ENCODE measurements at regions not wholly inside any gene's neighbourhood (a gene's known extent, or its start where the extent isn't known, plus 50 kb on each side); places are given as distances from the start of the nearest gene placed in this dataset.

DNA sequence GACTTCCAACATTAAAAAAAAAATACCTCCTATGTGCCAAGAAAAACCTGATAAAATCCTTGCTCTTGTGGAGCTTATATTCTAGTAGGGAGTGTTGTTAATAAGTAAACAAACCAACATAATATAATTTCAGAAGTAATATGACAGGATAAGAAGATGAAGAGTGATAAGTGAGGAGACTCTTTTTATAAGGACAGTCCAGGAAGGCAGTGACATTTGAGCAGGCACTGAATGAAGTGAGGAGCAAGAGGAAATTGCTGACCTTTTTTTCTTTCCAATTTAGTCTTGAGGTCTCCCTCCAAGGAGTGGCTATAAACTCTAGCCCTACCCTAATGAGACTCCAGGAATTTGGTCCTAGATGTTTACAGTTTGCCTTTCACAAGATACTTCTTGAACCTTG lies 715.7 kb downstream of the SLITRK1 start:
- no peak overlapping the region for H3K27ac ChIP-seq (ENCODE audit: low read depth in 2 of 2, low read length in 2 of 2)
- intact Hi-C loops (cut with DNase I), result no loop called here
- TF ChIP-seq, protein P1, sequence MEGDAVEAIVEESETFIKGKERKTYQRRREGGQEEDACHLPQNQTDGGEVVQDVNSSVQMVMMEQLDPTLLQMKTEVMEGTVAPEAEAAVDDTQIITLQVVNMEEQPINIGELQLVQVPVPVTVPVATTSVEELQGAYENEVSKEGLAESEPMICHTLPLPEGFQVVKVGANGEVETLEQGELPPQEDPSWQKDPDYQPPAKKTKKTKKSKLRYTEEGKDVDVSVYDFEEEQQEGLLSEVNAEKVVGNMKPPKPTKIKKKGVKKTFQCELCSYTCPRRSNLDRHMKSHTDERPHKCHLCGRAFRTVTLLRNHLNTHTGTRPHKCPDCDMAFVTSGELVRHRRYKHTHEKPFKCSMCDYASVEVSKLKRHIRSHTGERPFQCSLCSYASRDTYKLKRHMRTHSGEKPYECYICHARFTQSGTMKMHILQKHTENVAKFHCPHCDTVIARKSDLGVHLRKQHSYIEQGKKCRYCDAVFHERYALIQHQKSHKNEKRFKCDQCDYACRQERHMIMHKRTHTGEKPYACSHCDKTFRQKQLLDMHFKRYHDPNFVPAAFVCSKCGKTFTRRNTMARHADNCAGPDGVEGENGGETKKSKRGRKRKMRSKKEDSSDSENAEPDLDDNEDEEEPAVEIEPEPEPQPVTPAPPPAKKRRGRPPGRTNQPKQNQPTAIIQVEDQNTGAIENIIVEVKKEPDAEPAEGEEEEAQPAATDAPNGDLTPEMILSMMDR (IDR thresholded peaks at IDR 0.05; ENCODE audit: borderline replicate concordance, extremely low read depth, insufficient read depth), result no peak
- H3K27me3 ChIP-seq (ENCODE audit: control insufficient read depth, insufficient read depth, low read length), result no peaks in the 10 kb centered on the region
- DNase-seq, result no peak
- no peaks in the 10 kb centered on the region for H3K36me3 ChIP-seq (ENCODE audit: control insufficient read depth in 2 of 3, insufficient read depth in 3 of 3, low read length in 3 of 3)
- no peak overlapping the region for H3K9ac ChIP-seq (ENCODE audit: low read length in 3 of 3)
- FAIRE-seq, result no peak
- H3K4me1 ChIP-seq (ENCODE audit: control insufficient read depth in 2 of 3, insufficient read depth in 2 of 3, low read depth in 1 of 3, low read length in 3 of 3), result no peaks in the 10 kb centered on the region
- H3K9me3 ChIP-seq (ENCODE audit: control insufficient read depth in 2 of 3, insufficient read depth in 1 of 3, low read length in 3 of 3), result no peaks in the 10 kb centered on the region
- no peak overlapping the region for H3K4me3 ChIP-seq (ENCODE audit: low read length in 3 of 3)

DNA sequence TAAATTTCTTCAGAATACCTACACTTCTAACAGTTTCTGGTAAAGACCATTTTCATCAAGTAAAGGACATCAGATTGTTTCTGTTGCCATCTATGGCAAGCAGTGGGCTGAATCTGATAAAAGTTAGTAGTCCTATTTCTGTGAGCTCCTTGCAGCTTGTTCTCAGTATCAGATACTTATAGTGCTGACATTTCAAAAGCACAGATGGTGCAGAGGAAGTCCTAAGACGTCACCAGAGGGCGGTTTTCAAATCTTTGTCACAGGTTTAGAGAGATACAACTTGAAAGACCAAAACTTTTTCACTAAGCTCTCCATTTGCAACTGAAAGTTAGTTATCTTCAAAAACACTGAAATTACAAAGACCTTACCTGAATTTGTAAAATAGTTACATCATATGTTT lies 719.8 kb downstream of the SLITRK1 start:
- no peaks in the 10 kb centered on the region for H3K4me1 ChIP-seq (ENCODE audit: control insufficient read depth in 2 of 3, insufficient read depth in 2 of 3, low read depth in 1 of 3, low read length in 3 of 3)
- H3K27ac ChIP-seq (ENCODE audit: low read depth in 2 of 2, low read length in 2 of 2), result no peak overlapping the region
- TF ChIP-seq, protein P1 (IDR thresholded peaks at IDR 0.05; ENCODE audit: borderline replicate concordance, extremely low read depth, insufficient read depth), result no peak
- no peaks in the 10 kb centered on the region for H3K27me3 ChIP-seq (ENCODE audit: control insufficient read depth, insufficient read depth, low read length)
- FAIRE-seq (no peak), DNase-seq (no peak)
- no peak overlapping the region for H3K4me3 ChIP-seq (ENCODE audit: low read length in 3 of 3)
- H3K9me3 ChIP-seq (ENCODE audit: control insufficient read depth in 2 of 3, insufficient read depth in 1 of 3, low read length in 3 of 3), result no peaks in the 10 kb centered on the region
- H3K9ac ChIP-seq (ENCODE audit: low read length in 3 of 3), result no peak overlapping the region
- no peaks in the 10 kb centered on the region for H3K36me3 ChIP-seq (ENCODE audit: control insufficient read depth in 2 of 3, insufficient read depth in 3 of 3, low read length in 3 of 3)
- intact Hi-C loops (cut with DNase I), result no loop called here

DNA sequence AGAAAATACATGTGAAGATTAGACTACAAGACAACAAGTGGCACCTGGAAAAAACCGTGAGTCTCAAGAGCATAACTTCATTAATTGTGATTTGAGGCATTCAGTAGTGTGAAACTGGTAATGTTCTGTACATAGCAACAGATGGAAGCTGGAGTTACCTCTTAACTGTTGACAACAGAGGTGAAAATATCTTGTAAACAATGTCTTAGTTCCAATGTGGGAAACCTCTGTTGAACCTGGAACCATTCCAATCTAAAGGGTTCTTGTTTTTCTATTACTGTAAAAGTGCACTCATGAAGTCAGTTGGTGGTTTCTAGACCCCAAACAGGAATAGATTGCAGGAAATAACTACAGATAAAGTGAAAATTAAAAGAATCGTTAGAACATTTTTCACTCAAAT lies 728.4 kb downstream of the SLITRK1 start:
- no peak for FAIRE-seq
- Histone ChIP-seq H3K9me3 (ENCODE audit: control insufficient read depth in 2 of 3, insufficient read depth in 1 of 3, low read length in 3 of 3) (no peaks in the 10 kb centered on the region), H3K27ac (ENCODE audit: low read depth in 2 of 2, low read length in 2 of 2) (no peak overlapping the region)

DNA sequence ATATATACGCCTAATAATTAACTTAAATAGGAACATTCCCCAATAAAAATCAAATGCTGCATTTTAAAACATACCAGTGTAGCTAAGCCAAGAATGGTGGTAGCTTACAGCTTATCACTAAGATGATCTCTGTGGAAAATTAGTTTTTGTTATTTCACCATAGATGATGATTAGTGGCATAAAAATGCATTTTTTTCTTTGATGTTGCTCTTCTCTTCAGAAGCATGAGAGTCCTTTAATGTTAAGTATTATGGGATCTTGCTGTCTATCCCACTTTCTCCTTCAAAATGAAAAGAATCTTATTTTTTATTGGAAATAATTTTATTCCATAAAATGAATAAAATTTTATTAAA lies 731.0 kb downstream of the SLITRK1 start:
- no peak for FAIRE-seq
- intact Hi-C loops (cut with DNase I), result no loop called here
- no peaks in the 10 kb centered on the region for H3K36me3 ChIP-seq (ENCODE audit: control insufficient read depth in 2 of 3, insufficient read depth in 3 of 3, low read length in 3 of 3)
- H3K9me3 ChIP-seq (ENCODE audit: control insufficient read depth in 2 of 3, insufficient read depth in 1 of 3, low read length in 3 of 3), result no peaks in the 10 kb centered on the region
- H3K27ac ChIP-seq (ENCODE audit: low read depth in 2 of 2, low read length in 2 of 2), result no peak overlapping the region
- H3K27me3 ChIP-seq (ENCODE audit: control insufficient read depth, insufficient read depth, low read length), result no peaks in the 10 kb centered on the region
- DNase-seq, result no peak
- no peaks in the 10 kb centered on the region for H3K4me1 ChIP-seq (ENCODE audit: control insufficient read depth in 2 of 3, insufficient read depth in 2 of 3, low read depth in 1 of 3, low read length in 3 of 3)
- TF ChIP-seq, protein P1 (IDR thresholded peaks at IDR 0.05; ENCODE audit: borderline replicate concordance, extremely low read depth, insufficient read depth), result no peak
- no peak overlapping the region for H3K9ac ChIP-seq (ENCODE audit: low read length in 3 of 3)
- H3K4me3 ChIP-seq (ENCODE audit: low read length in 3 of 3), result no peak overlapping the region

More for the DNA sequence above, 728.4 kb downstream of the SLITRK1 start:
- no peak overlapping the region for H3K4me3 ChIP-seq (ENCODE audit: low read length in 3 of 3)
- no peaks in the 10 kb centered on the region for H3K4me1 ChIP-seq (ENCODE audit: control insufficient read depth in 2 of 3, insufficient read depth in 2 of 3, low read depth in 1 of 3, low read length in 3 of 3)
- DNase-seq, result no peak
- no peaks in the 10 kb centered on the region for H3K36me3 ChIP-seq (ENCODE audit: control insufficient read depth in 2 of 3, insufficient read depth in 3 of 3, low read length in 3 of 3)
- TF ChIP-seq, protein P1 (IDR thresholded peaks at IDR 0.05; ENCODE audit: borderline replicate concordance, extremely low read depth, insufficient read depth), result no peak
- intact Hi-C loops (cut with DNase I), result no loop called here
- no peaks in the 10 kb centered on the region for H3K27me3 ChIP-seq (ENCODE audit: control insufficient read depth, insufficient read depth, low read length)
- H3K9ac ChIP-seq (ENCODE audit: low read length in 3 of 3), result no peak overlapping the region
